ENCODE measurements at regions not wholly inside any gene's neighbourhood (a gene's known extent, or its start where the extent isn't known, plus 50 kb on each side); places are given as distances from the start of the nearest gene placed in this dataset.

DNA sequence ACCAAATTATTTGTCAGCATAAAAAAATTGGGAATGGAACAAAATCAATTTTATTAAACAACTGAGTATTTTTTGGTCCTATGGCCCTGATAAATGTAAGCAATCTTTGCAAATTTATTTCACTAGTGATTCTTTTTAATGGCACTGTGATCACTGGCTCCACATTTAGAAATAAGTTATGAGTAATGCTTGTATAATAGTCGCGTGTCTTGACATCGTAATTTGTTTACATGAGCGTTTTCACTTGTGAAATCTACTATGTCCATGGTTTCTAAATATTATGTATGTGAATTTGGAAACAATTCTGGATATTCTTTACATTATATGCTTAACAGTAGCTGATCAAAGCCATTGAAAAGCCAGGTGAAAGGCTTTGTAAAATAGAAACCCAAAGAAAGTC, 817.5 kb downstream of the EFNA5 start:
- no peaks in the 10 kb centered on the region for H3K9me1 ChIP-seq (replicated peaks; ENCODE audit: control insufficient read depth, extremely low read depth, insufficient read depth, low read length)
- BruUV-seq (replicated peaks): no TSS peak
- no peak overlapping the region for H2AFZ ChIP-seq (ENCODE audit: low read depth, low read length)
- TF ChIP-seq POLR2AphosphoS5 (IDR thresholded peaks at IDR 0.05; ENCODE audit: insufficient read depth, low read depth, low read length) (no peak), JUN (IDR thresholded peaks at IDR 0.05; ENCODE audit: borderline replicate concordance, insufficient read depth, insufficient read length, low read depth) (no peak), MYC (IDR thresholded peaks at IDR 0.05; ENCODE audit: low read depth, low read length) (no peak), FOS (IDR thresholded peaks at IDR 0.05; ENCODE audit: borderline replicate concordance, insufficient read depth, low read length) (no peak), POLR2A (IDR thresholded peaks at IDR 0.05; ENCODE audit: low read depth, low read length) (no peak)
- TF ChIP-seq, protein P1, sequence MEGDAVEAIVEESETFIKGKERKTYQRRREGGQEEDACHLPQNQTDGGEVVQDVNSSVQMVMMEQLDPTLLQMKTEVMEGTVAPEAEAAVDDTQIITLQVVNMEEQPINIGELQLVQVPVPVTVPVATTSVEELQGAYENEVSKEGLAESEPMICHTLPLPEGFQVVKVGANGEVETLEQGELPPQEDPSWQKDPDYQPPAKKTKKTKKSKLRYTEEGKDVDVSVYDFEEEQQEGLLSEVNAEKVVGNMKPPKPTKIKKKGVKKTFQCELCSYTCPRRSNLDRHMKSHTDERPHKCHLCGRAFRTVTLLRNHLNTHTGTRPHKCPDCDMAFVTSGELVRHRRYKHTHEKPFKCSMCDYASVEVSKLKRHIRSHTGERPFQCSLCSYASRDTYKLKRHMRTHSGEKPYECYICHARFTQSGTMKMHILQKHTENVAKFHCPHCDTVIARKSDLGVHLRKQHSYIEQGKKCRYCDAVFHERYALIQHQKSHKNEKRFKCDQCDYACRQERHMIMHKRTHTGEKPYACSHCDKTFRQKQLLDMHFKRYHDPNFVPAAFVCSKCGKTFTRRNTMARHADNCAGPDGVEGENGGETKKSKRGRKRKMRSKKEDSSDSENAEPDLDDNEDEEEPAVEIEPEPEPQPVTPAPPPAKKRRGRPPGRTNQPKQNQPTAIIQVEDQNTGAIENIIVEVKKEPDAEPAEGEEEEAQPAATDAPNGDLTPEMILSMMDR (IDR thresholded peaks at IDR 0.05; ENCODE audit: extremely low read depth in 1 of 2, insufficient read depth in 1 of 2, low read depth in 1 of 2, low read length in 2 of 2): no peak
- TF ChIP-seq, protein P2, sequence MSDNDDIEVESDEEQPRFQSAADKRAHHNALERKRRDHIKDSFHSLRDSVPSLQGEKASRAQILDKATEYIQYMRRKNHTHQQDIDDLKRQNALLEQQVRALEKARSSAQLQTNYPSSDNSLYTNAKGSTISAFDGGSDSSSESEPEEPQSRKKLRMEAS (IDR thresholded peaks at IDR 0.05; ENCODE audit: insufficient read depth, insufficient read length): no peak
- H3K4me2 ChIP-seq (ENCODE audit: insufficient read depth, low read length): no peak overlapping the region
- intact Hi-C loops (cut with micrococcal nuclease) (no loop called here), dilution Hi-C loops (cut with MboI; ENCODE audit: extremely low pct_ligation_motif_present, low sequenced_read_pairs) (no loop called here)
- ChIA-PET POLR2A (no interaction called here), CTCF (no interaction called here)
- no peaks in the 10 kb centered on the region for H3K79me2 ChIP-seq (ENCODE audit: control insufficient read depth, insufficient read depth, low read length)
- H3K4me1 ChIP-seq (ENCODE audit: control insufficient read depth, extremely low read depth, insufficient read depth, low read length): no peaks in the 10 kb centered on the region
- H3K9me3 ChIP-seq (replicated peaks; ENCODE audit: control insufficient read depth, insufficient read depth, low read length): no peaks in the 10 kb centered on the region
- H3K27ac ChIP-seq (ENCODE audit: insufficient read depth, low read depth, low read length): no peak overlapping the region
- H3K36me3 ChIP-seq (ENCODE audit: control insufficient read depth in 2 of 2, extremely low read depth in 1 of 2, insufficient read depth in 2 of 2, low read length in 2 of 2): no peaks in the 10 kb centered on the region
- no peaks in the 10 kb centered on the region for H3K27me3 ChIP-seq (ENCODE audit: control insufficient read depth in 2 of 2, insufficient read depth in 2 of 2, low read length in 2 of 2)
- FAIRE-seq (no peak), DNase-seq (ENCODE audit: low read depth, low spot score) (no peak)
- H3K4me3 ChIP-seq (replicated peaks in 1 of 3; ENCODE audit: insufficient read depth in 1 of 3, low read depth in 1 of 3, low read length in 3 of 3): no peak overlapping the region
- no peak overlapping the region for H3K9ac ChIP-seq (replicated peaks; ENCODE audit: extremely low read depth, insufficient read depth, low read length)
- no peaks in the 10 kb centered on the region for H4K20me1 ChIP-seq (replicated peaks; ENCODE audit: control insufficient read depth, extremely low read depth, insufficient read depth, low read length)

DNA sequence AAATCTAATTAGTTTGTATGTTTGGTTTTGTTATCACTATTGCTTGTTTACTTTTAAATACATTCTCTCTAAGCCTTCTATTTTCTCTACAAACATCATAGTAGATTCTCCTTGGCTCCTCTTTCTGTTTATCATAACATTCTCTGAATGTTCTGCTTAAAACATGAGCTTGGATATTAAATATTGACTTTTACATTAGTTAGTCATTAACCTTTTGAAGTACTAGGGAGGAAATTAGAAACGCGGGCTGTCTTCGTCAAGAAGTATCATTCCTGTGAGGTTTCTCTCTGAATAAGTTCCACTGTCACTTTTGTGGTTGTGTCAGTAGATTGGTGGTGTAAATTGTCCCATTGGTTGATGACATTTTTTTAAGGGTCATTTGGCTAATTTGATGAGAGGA, 821.5 kb downstream of the EFNA5 start:
- Histone ChIP-seq H3K4me3 (replicated peaks in 1 of 3; ENCODE audit: insufficient read depth in 1 of 3, low read depth in 1 of 3, low read length in 3 of 3) (no peak overlapping the region), H3K27ac (ENCODE audit: insufficient read depth, low read depth, low read length) (no peak overlapping the region), H3K36me3 (ENCODE audit: control insufficient read depth in 2 of 2, extremely low read depth in 1 of 2, insufficient read depth in 2 of 2, low read length in 2 of 2) (no peaks in the 10 kb centered on the region), H4K20me1 (replicated peaks; ENCODE audit: control insufficient read depth, extremely low read depth, insufficient read depth, low read length) (no peaks in the 10 kb centered on the region), H3K79me2 (ENCODE audit: control insufficient read depth, insufficient read depth, low read length) (no peaks in the 10 kb centered on the region), H3K27me3 (ENCODE audit: control insufficient read depth in 2 of 2, insufficient read depth in 2 of 2, low read length in 2 of 2) (no peaks in the 10 kb centered on the region), H3K9me1 (replicated peaks; ENCODE audit: control insufficient read depth, extremely low read depth, insufficient read depth, low read length) (no peaks in the 10 kb centered on the region), H3K4me2 (ENCODE audit: insufficient read depth, low read length) (no peak overlapping the region), H3K4me1 (ENCODE audit: control insufficient read depth, extremely low read depth, insufficient read depth, low read length) (no peaks in the 10 kb centered on the region), H3K9ac (replicated peaks; ENCODE audit: extremely low read depth, insufficient read depth, low read length) (no peak overlapping the region), H2AFZ (ENCODE audit: low read depth, low read length) (no peak overlapping the region), H3K9me3 (replicated peaks; ENCODE audit: control insufficient read depth, insufficient read depth, low read length) (no peaks in the 10 kb centered on the region)
- no TSS peak for BruUV-seq (replicated peaks)
- FAIRE-seq: no peak
- CTCF ChIA-PET: no interaction called here
- no peak for DNase-seq (ENCODE audit: low read depth, low spot score)
- POLR2A ChIA-PET: no interaction called here
- dilution Hi-C loops (cut with MboI; ENCODE audit: extremely low pct_ligation_motif_present, low sequenced_read_pairs): no loop called here
- intact Hi-C loops (cut with micrococcal nuclease): no loop called here
- TF ChIP-seq POLR2AphosphoS5 (IDR thresholded peaks at IDR 0.05; ENCODE audit: insufficient read depth, low read depth, low read length) (no peak), EZH2 (IDR thresholded peaks at IDR 0.05; ENCODE audit: borderline replicate concordance, low read depth, low read length, severe bottlenecking) (no peak)
- TF ChIP-seq, protein P1 (IDR thresholded peaks at IDR 0.05; ENCODE audit: extremely low read depth in 1 of 2, insufficient read depth in 1 of 2, low read depth in 1 of 2, low read length in 2 of 2): no peak

All from endothelial cell of umbilical vein (primary cell).